ENCODE measurements at regions not wholly inside any gene's neighbourhood (a gene's known extent, or its start where the extent isn't known, plus 50 kb on each side); places are given as distances from the start of the nearest gene placed in this dataset.

DNA sequence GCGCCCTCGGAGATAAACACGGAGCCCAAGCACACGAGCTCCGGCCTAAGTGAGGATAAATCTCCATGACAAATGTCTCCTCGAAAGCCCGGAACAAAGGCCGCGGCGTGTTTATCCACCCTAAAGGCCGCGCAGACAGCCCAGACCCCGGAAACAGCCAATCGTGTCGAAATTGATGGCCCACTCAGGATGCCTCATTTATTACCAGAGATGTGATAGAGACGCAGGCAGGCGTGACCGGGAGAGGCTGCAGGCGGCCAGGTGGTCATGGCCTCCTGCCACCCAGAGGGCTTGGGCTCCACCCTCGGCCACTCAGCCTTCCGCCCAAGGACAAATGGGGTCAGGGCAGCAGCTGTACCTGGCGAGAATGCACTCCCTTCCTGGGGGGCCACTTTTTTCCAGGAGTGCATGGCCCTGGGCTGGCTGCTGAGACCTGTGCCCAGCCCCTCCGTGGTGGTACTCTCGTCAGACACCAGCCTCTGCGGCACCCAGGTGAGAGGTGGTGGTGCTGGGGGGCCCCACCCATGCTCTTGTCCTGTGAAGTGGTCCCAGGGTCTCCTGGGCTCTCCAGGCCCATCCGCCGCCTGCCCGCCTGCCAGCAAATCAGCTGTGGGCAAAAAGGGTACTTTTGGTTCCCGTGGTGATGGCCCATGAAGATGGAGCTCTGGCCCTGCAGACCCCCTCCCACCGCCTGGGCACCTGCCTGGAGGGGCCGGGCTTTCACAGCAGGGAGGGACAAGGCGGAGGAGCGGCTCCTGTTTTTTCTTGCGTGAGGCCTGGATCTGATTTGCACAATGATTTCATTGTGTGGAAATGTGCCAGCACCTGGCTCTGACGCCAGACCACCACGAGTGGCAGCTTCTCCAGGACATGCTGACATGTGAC lies 211.5 kb upstream of the C14orf180 start:
- Histone ChIP-seq H3K27me3 (ENCODE audit: insufficient read depth, low read length) (no peaks in the 10 kb centered on the region), H3K4me1 (ENCODE audit: insufficient read depth, low read length) (no peaks in the 10 kb centered on the region), H3K9me3 (ENCODE audit: low read depth, low read length) (no peaks in the 10 kb centered on the region), H3K27ac (ENCODE audit: low read depth, low read length) (no peak overlapping the region), H2AFZ (ENCODE audit: low read length) (no peak overlapping the region), H3K4me2 (ENCODE audit: insufficient read depth, low read length) (no peak overlapping the region), H3K36me3 (ENCODE audit: insufficient read depth, low read length) (no peaks in the 10 kb centered on the region), H4K20me1 (ENCODE audit: insufficient read depth, low read length) (no peaks in the 10 kb centered on the region), H3K4me3 (ENCODE audit: insufficient read depth, low read length) (no peak overlapping the region), H3K79me2 (ENCODE audit: insufficient read depth, low read length) (no peaks in the 10 kb centered on the region)
- TF ChIP-seq, protein P1, sequence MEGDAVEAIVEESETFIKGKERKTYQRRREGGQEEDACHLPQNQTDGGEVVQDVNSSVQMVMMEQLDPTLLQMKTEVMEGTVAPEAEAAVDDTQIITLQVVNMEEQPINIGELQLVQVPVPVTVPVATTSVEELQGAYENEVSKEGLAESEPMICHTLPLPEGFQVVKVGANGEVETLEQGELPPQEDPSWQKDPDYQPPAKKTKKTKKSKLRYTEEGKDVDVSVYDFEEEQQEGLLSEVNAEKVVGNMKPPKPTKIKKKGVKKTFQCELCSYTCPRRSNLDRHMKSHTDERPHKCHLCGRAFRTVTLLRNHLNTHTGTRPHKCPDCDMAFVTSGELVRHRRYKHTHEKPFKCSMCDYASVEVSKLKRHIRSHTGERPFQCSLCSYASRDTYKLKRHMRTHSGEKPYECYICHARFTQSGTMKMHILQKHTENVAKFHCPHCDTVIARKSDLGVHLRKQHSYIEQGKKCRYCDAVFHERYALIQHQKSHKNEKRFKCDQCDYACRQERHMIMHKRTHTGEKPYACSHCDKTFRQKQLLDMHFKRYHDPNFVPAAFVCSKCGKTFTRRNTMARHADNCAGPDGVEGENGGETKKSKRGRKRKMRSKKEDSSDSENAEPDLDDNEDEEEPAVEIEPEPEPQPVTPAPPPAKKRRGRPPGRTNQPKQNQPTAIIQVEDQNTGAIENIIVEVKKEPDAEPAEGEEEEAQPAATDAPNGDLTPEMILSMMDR (IDR thresholded peaks at IDR 0.05; ENCODE audit: extremely low read depth, low read depth, low read length): no peak
- no peak for DNase-seq (ENCODE audit: insufficient read length, low spot score, missing footprints)

- Histone ChIP-seq H3K27ac (ENCODE audit: low read depth, low read length) (no peak overlapping the region), H3K4me3 (ENCODE audit: insufficient read depth, low read length) (no peak overlapping the region), H2AFZ (ENCODE audit: low read length) (no peak overlapping the region), H3K4me2 (ENCODE audit: insufficient read depth, low read length) (no peak overlapping the region), H3K36me3 (ENCODE audit: insufficient read depth, low read length) (no peaks in the 10 kb centered on the region), H3K27me3 (ENCODE audit: insufficient read depth, low read length) (no peaks in the 10 kb centered on the region), H3K4me1 (ENCODE audit: insufficient read depth, low read length) (no peaks in the 10 kb centered on the region), H3K9me3 (ENCODE audit: low read depth, low read length) (no peaks in the 10 kb centered on the region), H3K79me2 (ENCODE audit: insufficient read depth, low read length) (no peaks in the 10 kb centered on the region), H4K20me1 (ENCODE audit: insufficient read depth, low read length) (no peaks in the 10 kb centered on the region)
- TF ChIP-seq, protein P1 (IDR thresholded peaks at IDR 0.05; ENCODE audit: extremely low read depth, low read depth, low read length): no peak
- DNase-seq (ENCODE audit: insufficient read length, low spot score, missing footprints): no peak
These were observed 210.8 kb upstream of the C14orf180 start for GRCh38 chr14:104368751-104369100.

DNA sequence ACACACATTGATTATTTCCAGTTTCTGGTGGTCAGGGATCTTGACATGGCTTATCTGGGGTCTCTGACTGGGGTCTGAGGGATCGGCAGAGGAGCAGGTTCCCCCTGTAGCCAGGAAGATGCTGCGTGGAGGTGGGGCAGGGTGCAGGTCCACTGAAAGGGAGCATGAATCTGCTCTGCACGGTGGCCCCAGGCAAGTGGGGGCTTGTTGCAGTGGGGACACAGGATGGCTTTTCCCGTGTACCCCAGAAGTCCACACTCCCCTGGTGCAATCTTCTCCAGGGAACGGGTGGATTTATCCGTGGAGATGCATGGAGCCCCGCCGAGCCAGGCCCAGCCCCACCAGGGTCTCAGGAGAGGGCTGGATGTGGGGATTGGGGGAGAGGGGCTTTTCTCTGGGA lies 210.4 kb upstream of the C14orf180 start:
- no peak for DNase-seq (ENCODE audit: insufficient read length, low spot score, missing footprints)
- Histone ChIP-seq H3K79me2 (ENCODE audit: insufficient read depth, low read length) (no peaks in the 10 kb centered on the region), H3K4me2 (ENCODE audit: insufficient read depth, low read length) (no peak overlapping the region), H3K36me3 (ENCODE audit: insufficient read depth, low read length) (no peaks in the 10 kb centered on the region), H3K4me3 (ENCODE audit: insufficient read depth, low read length) (no peak overlapping the region), H2AFZ (ENCODE audit: low read length) (no peak overlapping the region), H3K9me3 (ENCODE audit: low read depth, low read length) (no peaks in the 10 kb centered on the region), H3K27ac (ENCODE audit: low read depth, low read length) (no peak overlapping the region), H3K27me3 (ENCODE audit: insufficient read depth, low read length) (no peaks in the 10 kb centered on the region), H3K4me1 (ENCODE audit: insufficient read depth, low read length) (no peaks in the 10 kb centered on the region), H4K20me1 (ENCODE audit: insufficient read depth, low read length) (no peaks in the 10 kb centered on the region)
- TF ChIP-seq, protein P1 (IDR thresholded peaks at IDR 0.05; ENCODE audit: extremely low read depth, low read depth, low read length): no peak

DNA sequence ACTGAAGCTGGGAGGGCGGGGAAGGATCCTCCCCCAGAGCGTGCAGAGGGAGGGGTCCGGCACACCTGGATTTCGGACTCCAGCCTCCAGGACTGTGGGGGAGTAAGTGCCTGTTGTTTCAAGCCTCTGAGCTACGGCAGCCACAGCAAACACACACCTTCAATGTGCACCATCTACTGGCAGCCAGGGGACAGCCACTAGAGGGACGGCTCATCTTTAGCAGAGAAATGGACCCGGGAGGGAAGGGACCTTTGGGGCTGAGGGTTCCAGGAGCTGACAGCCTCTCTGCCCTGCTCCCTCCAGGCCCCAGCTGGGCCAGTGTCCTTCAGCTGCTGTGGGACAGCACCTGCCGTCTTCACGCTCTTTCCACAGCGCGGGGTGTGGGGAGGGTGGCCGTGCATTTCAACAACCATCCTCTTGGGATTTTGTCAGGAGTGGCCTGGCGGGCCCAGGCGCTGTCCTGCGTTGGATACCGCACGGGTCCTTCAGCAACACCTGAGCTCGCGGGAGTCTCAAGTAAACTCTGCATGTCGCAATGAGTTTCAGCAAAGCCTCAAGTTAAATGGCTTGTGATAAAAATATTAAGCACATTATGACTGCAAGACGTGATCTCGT lies 209.2 kb upstream of the C14orf180 start:
- Histone ChIP-seq H3K9me3 (ENCODE audit: low read depth, low read length) (no peaks in the 10 kb centered on the region), H2AFZ (ENCODE audit: low read length) (no peak overlapping the region), H3K4me3 (ENCODE audit: insufficient read depth, low read length) (no peak overlapping the region), H3K79me2 (ENCODE audit: insufficient read depth, low read length) (no peaks in the 10 kb centered on the region), H3K4me1 (ENCODE audit: insufficient read depth, low read length) (no peaks in the 10 kb centered on the region), H3K27ac (ENCODE audit: low read depth, low read length) (no peak overlapping the region), H3K27me3 (ENCODE audit: insufficient read depth, low read length) (no peaks in the 10 kb centered on the region), H4K20me1 (ENCODE audit: insufficient read depth, low read length) (no peaks in the 10 kb centered on the region), H3K4me2 (ENCODE audit: insufficient read depth, low read length) (no peak overlapping the region), H3K36me3 (ENCODE audit: insufficient read depth, low read length) (no peaks in the 10 kb centered on the region)
- DNase-seq (ENCODE audit: insufficient read length, low spot score, missing footprints): no peak
- TF ChIP-seq, protein P1 (IDR thresholded peaks at IDR 0.05; ENCODE audit: extremely low read depth, low read depth, low read length): no peak
